HG03108 (cell line): ENCODE measurements at regions not wholly inside any gene's neighbourhood (a gene's known extent, or its start where the extent isn't known, plus 50 kb on each side); places are given as distances from the start of the nearest gene placed in this dataset.

Source experiments
- ATAC-seq: cut with Tn5 transposase; IDR thresholded peaks from one replicate; pipeline ENCODE4 v1.9.1; 2021; ENCODE audit warnings: moderate library complexity; ENCODE audit not compliant: unreplicated experiment

- no peak for ATAC-seq
Measured at GRCh38 chr2:14543284-14543683, 89.2 kb upstream of the LRATD1 start.

GRCh38 chr2:14544247-14544646 is 88.3 kb upstream of the LRATD1 start:
- no peak for ATAC-seq

- no peak for ATAC-seq
Measured at GRCh38 chr2:14547830-14548229, 84.7 kb upstream of the LRATD1 start.

- ATAC-seq = no peak
Measured at GRCh38 chr2:14550658-14551057, 81.9 kb upstream of the LRATD1 start.

- ATAC-seq = no peak
Measured at GRCh38 chr2:14551069-14551468, 81.4 kb upstream of the LRATD1 start.

- no peak for ATAC-seq
Measured at GRCh38 chr2:14552286-14552685, 80.2 kb upstream of the LRATD1 start.

GRCh38 chr2:14552818-14553217 is 79.7 kb upstream of the LRATD1 start:
- no peak for ATAC-seq

- ATAC-seq = no peak
Measured at GRCh38 chr2:14554849-14555545, 77.5 kb upstream of the LRATD1 start.

GRCh38 chr2:14557111-14557510 is 75.4 kb upstream of the LRATD1 start:
- no peak for ATAC-seq

GRCh38 chr2:14557916-14558315 is 74.6 kb upstream of the LRATD1 start:
- no peak for ATAC-seq

- no peak for ATAC-seq
Measured at GRCh38 chr2:14558335-14558919, 74.1 kb upstream of the LRATD1 start.

GRCh38 chr2:14560716-14561115 is 71.8 kb upstream of the LRATD1 start:
- no peak for ATAC-seq

- ATAC-seq = no peak
Measured at GRCh38 chr2:14563324-14563723, 69.2 kb upstream of the LRATD1 start.

- ATAC-seq = no peak
Measured at GRCh38 chr2:14565666-14566065, 66.9 kb upstream of the LRATD1 start.

GRCh38 chr2:14567561-14567960 is 65.0 kb upstream of the LRATD1 start:
- no peak for ATAC-seq

- no peak for ATAC-seq
Measured at GRCh38 chr2:14569294-14569693, 63.2 kb upstream of the LRATD1 start.

- ATAC-seq = no peak
Measured at GRCh38 chr2:14572633-14573032, 59.9 kb upstream of the LRATD1 start.

- ATAC-seq = no peak
Measured at GRCh38 chr2:14577843-14578242, 54.7 kb upstream of the LRATD1 start.
